HG02840 (cell line): ENCODE measurements at regions not wholly inside any gene's neighbourhood (a gene's known extent, or its start where the extent isn't known, plus 50 kb on each side); places are given as distances from the start of the nearest gene placed in this dataset.

Experiments
- ATAC-seq: cut with Tn5 transposase; IDR thresholded peaks from one replicate; pipeline ENCODE4 v1.9.1; 2021; ENCODE audit warnings: mild to moderate bottlenecking, moderate library complexity, moderate number of reproducible peaks; ENCODE audit not compliant: unreplicated experiment, low FRiP score

GRCh38 chr13:106685143-106685542, 117.2 kb upstream of the ARGLU1 start:
- no peak for ATAC-seq

DNA sequence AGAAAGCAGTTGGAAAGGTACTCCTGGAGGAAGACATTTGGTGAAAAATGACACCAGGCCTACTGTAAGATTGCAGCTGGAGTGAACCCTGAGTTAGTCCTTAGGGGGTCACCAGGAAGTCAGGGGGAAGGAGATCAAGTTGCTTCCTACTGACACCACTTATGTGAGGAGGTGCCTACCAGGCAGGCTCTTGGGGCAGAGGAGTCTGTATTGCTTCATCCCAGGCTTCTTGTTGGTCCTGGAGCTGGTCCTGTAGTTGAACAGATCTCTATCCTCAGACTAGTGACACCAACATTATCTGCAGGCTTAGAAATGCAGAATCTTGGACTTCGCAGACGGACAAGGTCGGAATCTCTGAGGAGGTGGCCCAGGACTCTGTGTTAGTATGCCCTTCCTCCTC, 116.0 kb upstream of the ARGLU1 start:
- no peak for ATAC-seq

DNA sequence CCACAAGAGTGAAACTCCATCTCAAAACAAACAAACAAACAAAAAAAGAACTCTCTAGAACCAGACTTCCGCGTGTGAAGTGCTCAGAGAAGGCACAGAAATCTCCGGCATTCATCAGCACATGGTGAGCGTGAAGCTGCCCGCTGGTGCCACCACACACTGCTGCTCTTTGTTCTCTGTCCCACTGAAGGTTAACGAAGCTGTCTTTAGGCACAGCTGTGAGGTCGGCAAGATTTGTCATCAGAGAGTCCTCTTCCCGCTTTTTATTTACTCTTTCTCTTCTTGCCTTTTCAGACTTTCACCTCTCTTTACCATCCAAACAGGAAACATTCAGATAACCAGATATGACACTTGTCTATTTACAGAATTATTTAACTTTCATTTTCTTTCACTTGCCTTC, 115.2 kb upstream of the ARGLU1 start:
- no peak for ATAC-seq

GRCh38 chr13:106681997-106682396, 114.1 kb upstream of the ARGLU1 start:
- ATAC-seq, result no peak

GRCh38 chr13:106681536-106681935, 113.6 kb upstream of the ARGLU1 start:
- ATAC-seq, result no peak

DNA sequence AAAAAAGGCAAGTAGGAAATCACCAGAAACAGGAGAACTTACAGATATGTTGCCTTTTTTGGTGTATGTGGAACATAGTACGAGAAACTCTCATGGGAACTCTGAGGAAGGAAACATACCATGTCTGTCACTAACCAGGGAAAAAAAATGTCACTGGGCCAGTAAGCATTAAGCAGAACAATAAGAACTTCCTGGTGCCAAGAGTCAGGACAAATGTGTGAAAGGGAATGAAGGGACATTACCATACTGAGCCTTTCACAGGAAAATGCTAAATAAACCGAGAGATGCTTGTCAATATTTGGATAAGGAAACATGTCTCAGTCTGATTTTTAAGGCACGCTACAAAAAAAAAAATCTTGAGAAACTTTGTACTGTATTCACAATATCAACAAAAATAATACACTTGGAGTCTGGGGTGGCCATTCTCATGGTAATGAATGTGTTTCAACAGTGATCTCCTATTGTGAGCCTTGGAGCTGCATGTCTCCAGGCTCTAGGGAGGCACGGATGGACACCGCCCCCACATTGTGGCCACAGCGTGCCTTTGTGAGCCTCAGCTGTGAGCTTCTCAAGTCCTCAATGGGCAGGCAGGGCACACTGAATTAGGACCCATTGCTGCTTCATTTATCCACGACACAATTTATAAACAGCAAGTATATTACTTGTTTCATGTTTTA, 113.0 kb upstream of the ARGLU1 start:
- no peak for ATAC-seq

GRCh38 chr13:106678646-106679418, 110.9 kb upstream of the ARGLU1 start:
- ATAC-seq, result no peak

DNA sequence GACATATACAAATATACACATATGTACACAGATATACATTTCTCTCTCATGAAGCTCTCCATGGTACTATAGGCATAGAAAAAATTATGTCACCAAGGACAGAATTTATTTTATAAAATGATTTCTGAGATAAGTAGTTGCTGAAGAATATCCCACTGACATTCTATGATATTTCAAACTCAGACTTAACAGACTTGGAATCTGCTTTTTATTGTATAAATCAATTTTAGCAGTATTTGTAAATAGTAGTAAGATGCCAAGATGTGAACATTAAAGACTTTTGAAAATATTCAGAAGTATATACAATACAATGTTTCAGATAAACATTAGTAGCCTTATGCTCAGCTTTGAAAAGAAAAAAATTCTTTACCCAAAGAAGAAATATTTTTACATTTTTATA, 107.4 kb upstream of the ARGLU1 start:
- no peak for ATAC-seq

GRCh38 chr13:106660746-106661625, 93.0 kb upstream of the ARGLU1 start:
- ATAC-seq, result no peak

GRCh38 chr13:106657104-106657503, 89.2 kb upstream of the ARGLU1 start:
- ATAC-seq, result no peak

DNA sequence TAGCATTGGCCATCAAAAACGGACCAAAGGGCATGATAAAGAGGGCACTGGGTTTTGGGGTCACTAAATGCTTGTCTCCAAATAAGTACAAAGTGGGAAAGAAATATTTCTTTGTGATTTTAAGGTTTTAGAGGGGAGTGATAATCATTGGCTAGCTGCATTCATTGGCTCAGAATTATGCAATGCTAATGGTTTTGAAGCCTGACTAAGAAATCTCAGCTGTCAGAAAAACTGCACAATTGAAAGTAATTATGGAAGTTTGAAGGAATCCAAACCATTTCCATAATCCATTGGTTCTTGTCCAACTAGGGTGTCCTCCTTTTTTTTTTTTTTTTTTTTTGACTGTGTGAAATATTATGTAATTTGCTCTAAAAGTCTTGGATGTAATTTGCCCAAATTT, 88.2 kb upstream of the ARGLU1 start:
- ATAC-seq, result no peak

GRCh38 chr13:106651442-106651841, 83.5 kb upstream of the ARGLU1 start:
- ATAC-seq, result no peak

- ATAC-seq, result no peak
Measured at GRCh38 chr13:106650690-106651205, 82.8 kb upstream of the ARGLU1 start.

GRCh38 chr13:106649495-106649894, 81.6 kb upstream of the ARGLU1 start:
- ATAC-seq, result no peak

DNA sequence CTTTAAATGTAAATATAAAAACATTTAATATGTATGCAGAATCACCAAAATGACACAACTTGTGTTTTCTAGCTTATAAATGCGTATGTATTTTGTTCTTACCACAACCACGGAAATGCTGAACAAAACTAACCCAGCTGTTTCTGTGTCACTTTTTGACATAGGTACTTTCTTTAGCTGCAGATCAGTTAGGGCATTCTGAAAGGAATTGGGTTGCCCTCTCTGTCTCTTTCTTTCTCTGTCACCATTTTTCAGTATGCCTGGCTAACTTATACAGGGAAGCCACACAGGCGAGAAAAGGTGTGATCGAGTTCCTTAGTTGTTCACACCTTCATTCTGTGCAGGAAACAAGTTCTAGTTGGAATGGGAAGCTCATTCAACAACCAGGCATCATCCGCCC, 72.6 kb upstream of the ARGLU1 start:
- no peak for ATAC-seq

DNA sequence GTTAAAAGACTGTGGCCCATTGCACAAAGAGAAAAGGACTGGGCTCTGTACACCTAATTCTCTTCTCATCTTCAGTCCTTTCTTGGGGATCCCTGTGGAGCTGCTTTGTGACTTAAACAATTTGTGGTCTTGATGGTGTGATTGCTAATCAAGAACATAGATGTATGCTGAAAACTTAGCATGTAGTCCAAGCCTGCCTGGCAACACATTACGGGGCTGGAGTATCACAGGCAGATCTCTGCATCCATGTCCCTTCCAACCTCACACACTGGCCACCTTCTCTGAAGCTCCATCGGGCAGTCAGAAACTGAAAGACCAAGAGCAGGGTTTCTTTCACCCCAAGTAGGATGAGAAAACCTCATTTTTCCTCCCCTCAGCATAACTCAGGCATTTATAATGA, 69.6 kb upstream of the ARGLU1 start:
- ATAC-seq, result no peak

DNA sequence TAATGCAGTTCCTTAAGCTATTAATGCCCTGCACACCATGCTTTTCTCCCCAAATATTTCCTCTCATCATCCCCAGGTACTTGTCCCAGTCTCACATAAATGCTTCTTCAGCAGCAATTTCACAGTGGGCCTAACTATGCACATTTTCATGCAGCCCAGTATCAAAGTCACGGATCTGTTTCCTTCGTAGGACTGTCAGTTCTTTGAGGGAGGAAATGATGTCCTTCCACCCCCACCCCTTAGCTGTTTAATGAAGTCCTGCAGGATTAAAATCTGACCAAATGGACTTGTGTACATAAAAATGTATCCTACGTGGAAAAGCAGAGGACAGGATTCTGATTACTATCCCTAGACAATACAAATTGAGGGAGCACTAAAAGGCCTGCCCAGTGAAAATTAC, 68.6 kb upstream of the ARGLU1 start:
- ATAC-seq, result no peak

GRCh38 chr13:106635616-106636015, 67.7 kb upstream of the ARGLU1 start:
- no peak for ATAC-seq

DNA sequence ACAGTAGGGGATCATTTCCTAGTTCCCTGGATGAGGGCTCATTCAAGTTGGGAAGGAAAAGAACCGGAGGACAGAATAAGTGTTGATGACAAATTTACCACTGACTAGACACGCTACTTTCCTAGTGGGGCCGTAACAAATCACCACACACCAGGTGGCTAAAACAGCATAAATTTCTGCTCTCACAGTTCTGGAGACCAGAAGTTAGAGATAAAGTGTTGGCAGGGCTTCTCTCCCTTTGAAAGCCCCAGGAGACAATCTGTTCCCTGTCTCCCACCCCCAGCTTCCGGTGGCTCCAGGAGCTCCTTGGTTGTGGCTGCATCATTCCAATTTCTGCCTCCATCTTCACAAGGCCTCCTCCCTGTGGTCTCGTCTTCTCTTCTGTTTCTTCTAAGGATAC, 65.4 kb upstream of the ARGLU1 start:
- ATAC-seq, result no peak

DNA sequence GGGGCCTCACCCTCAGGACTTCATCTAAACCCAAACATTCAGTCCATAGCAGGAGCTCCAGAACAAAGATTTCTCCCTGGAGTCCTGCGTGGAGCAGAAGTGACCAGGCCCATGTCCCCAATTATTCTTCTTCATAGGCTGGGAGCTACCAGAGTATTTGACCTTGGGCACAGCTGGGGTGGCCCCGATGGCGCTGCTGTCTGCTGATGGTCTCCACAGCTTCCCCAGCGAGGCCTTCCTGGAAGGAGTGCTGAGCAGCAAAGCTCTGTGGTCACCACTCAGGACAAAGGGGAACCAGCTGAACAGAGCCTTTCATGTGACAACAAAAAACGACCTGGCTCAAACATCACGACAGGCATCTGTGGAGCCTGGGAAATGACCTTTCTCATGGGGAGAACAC, 62.7 kb upstream of the ARGLU1 start:
- no peak for ATAC-seq

GRCh38 chr13:106630162-106630561, 62.2 kb upstream of the ARGLU1 start:
- ATAC-seq, result no peak
